Naive thymus-derived CD4-positive, alpha-beta T cell (primary cell): ENCODE measurements at regions not wholly inside any gene's neighbourhood (a gene's known extent, or its start where the extent isn't known, plus 50 kb on each side); places are given as distances from the start of the nearest gene placed in this dataset.
"Not testable (repeated sequence)": the region's sequence is repeated elsewhere in the genome, so short reads cannot be mapped to it uniquely, and the experiment has no call there.

Experiments
- ATAC-seq: fragments of 150-1000 bp; cut with Tn5 transposase; 2 replicates; pipeline ENCODE4 v1.10.0; 2021; ENCODE audit warnings: mild to moderate bottlenecking, moderate library complexity
- CTCF ChIA-PET: fragments of 350-600 bp; sonication (Branson Sonifier 250); formaldehyde crosslinking; loops from one replicate; lab custom pipeline; 2021; ENCODE audit warnings: antibody characterized with exemption; lab: Charles Lee
- POLR2A ChIA-PET: fragments of 350-600 bp; sonication (Branson Sonifier 250); formaldehyde crosslinking; loops from one replicate; lab custom pipeline; 2021; ENCODE audit warnings: antibody characterized with exemption, inconsistent platforms; lab: Charles Lee
- DNase-seq, 9 donors: peaks; one replicate each; pipeline versions ENCODE4 v3.0.0 to v3.0.0-alpha.2; 2020 to 2022; ENCODE audit warnings: mixed read lengths in 1 of 9
- H3K27ac ChIP-seq: one replicate; pipeline ENCODE4 v1.7.0; 2013; ENCODE audit warnings: mild to moderate bottlenecking, low read depth, low read length, moderate library complexity
- H3K27me3 ChIP-seq, 2 donors: one replicate each; pipeline ENCODE4 v1.7.0; 2013; ENCODE audit warnings: low read length in 2 of 2, mild to moderate bottlenecking in 2 of 2, moderate library complexity in 2 of 2; ENCODE audit not compliant: control insufficient read depth in 2 of 2, insufficient read depth in 2 of 2
- H3K36me3 ChIP-seq, 3 experiments: 1 replicate in 2 of 3; 2 replicates in 1 of 3; pipeline ENCODE4 v1.7.0; 2013; ENCODE audit warnings: low read length in 3 of 3, mild to moderate bottlenecking in 3 of 3, moderate library complexity in 1 of 3; ENCODE audit not compliant: insufficient read depth in 3 of 3, control insufficient read depth in 2 of 3
- H3K4me1 ChIP-seq, 2 donors: one replicate each; pipeline ENCODE4 v1.7.0; 2013; ENCODE audit warnings: low read length in 2 of 2, mild to moderate bottlenecking in 2 of 2, moderate library complexity in 1 of 2; ENCODE audit not compliant: control insufficient read depth in 2 of 2, insufficient read depth in 2 of 2
- H3K4me3 ChIP-seq: 2 replicates; pipeline ENCODE4 v1.7.0; 2013; ENCODE audit warnings: mild to moderate bottlenecking, low read length
- H3K9me3 ChIP-seq, 3 experiments: 1 replicate in 2 of 3; 2 replicates in 1 of 3; pipeline ENCODE4 v1.7.0; 2013; ENCODE audit warnings: low read length in 3 of 3; ENCODE audit not compliant: control insufficient read depth in 2 of 3
- H3K27ac Mint-ChIP-seq, 9 donors: one replicate each; pipeline ENCODE4 v1.8.0; 2020 to 2022; ENCODE audit warnings: mixed read lengths in 9 of 9, mild to moderate bottlenecking in 8 of 9, moderate library complexity in 5 of 9, inconsistent platforms in 2 of 9
- H3K27me3 Mint-ChIP-seq, 5 donors: one replicate each; pipeline ENCODE4 v1.8.0; 2021 to 2022; ENCODE audit warnings: mixed read lengths in 5 of 5, mild to moderate bottlenecking in 1 of 5
- H3K36me3 Mint-ChIP-seq, 5 donors: one replicate each; pipeline ENCODE4 v1.8.0; 2020 to 2022; ENCODE audit warnings: mixed read lengths in 5 of 5, mild to moderate bottlenecking in 3 of 5, inconsistent platforms in 1 of 5
- H3K4me1 Mint-ChIP-seq, 7 donors: one replicate each; pipeline ENCODE4 v1.8.0; 2020 to 2022; ENCODE audit warnings: mixed read lengths in 7 of 7, mild to moderate bottlenecking in 3 of 7, inconsistent platforms in 1 of 7
- H3K4me3 Mint-ChIP-seq, 10 donors: one replicate each; pipeline ENCODE4 v1.8.0; 2020 to 2022; ENCODE audit warnings: mild to moderate bottlenecking in 10 of 10, mixed read lengths in 10 of 10, moderate library complexity in 6 of 10, inconsistent platforms in 2 of 10
- H3K9me3 Mint-ChIP-seq, 11 donors: one replicate each; pipeline ENCODE4 v1.8.0; 2020 to 2022; ENCODE audit warnings: mixed read lengths in 11 of 11, mild to moderate bottlenecking in 4 of 11, inconsistent platforms in 1 of 11, moderate library complexity in 1 of 11
- intact Hi-C, 2 donors: fragments of 100-400 bp; cut with micrococcal nuclease; formaldehyde crosslinking; loops; one replicate each; pipeline ENCODE4 v1.15.1; 2023

DNA sequence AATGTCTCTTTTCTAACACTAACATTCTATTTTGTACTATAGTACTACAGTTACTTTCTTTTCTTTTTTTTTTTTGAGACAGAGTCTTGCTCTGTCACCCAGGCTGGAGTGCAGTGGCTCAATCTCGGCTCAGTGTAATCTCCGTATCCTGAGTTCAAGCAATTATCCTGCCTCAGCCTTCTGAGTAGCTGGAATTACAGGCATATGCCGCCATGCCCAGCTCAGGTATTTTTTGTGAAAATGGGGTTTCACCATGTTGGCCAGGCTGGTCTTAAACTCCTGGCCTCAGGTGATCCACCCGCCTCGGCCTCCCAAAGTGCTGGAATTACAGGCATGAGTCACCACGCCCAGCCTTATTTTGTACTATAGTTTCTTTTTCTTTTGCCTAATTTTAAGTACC is 163.9 kb downstream of the GJA1 start:
- H3K27me3 ChIP-seq, CTCF ChIA-PET, H3K27ac Mint-ChIP-seq, ATAC-seq, DNase-seq, H3K4me3 ChIP-seq, H3K36me3 ChIP-seq, H3K36me3 Mint-ChIP-seq, intact Hi-C loops, H3K9me3 ChIP-seq, H3K9me3 Mint-ChIP-seq, H3K4me1 ChIP-seq, H3K4me3 Mint-ChIP-seq, H3K4me1 Mint-ChIP-seq, H3K27me3 Mint-ChIP-seq, H3K27ac ChIP-seq, POLR2A ChIA-PET: not testable (repeated sequence)

DNA sequence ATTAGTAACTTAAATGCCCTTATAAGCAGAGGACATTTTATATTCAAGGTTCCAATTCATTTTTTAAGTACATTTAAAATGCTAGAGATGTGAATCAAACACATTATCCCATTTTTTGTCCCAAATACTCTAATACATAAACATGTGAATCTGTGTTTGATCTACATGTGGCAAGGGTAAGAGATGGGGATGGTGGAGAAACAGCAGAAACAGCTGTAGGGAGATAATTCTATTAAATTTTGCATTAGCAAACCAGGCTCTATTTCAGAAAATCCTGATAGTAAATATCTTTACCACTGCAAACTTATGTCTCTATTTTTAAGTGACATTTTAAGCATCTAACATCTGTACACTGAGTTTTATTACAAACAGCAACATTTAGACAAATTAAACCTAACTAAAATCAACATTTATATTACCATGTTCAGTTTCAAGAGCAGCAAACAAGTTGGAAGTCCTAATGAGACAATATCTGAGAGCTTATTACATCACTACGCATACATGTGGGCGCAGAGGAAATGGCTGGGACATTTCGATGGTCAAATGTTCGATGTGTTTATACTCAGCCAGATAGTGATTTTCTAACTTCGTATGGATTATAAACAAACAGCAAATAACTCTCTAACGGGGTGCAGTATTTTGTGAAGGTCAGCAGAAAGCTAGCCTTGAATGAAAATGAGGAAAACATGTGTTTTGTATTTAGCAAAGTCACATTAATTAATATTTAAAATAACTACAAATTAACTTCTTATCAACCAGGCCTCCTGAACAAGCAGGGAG is 165.1 kb downstream of the GJA1 start:
- no peaks in the 10 kb centered on the region for H3K4me1 Mint-ChIP-seq
- no peaks in the 10 kb centered on the region for H3K36me3 Mint-ChIP-seq
- CTCF ChIA-PET = no interaction called here
- H3K27me3 Mint-ChIP-seq = no peaks in the 10 kb centered on the region
- Histone ChIP-seq H3K9me3 (no peaks in the 10 kb centered on the region), H3K27me3 (no peaks in the 10 kb centered on the region), H3K4me3 (no peak overlapping the region), H3K36me3 (no peaks in the 10 kb centered on the region), H3K27ac (no peak overlapping the region), H3K4me1 (no peaks in the 10 kb centered on the region)
- H3K9me3 Mint-ChIP-seq = no peaks in the 10 kb centered on the region
- POLR2A ChIA-PET = no interaction called here
- ATAC-seq (no peak), DNase-seq (no peak)
- no peak overlapping the region for H3K27ac Mint-ChIP-seq
- no peak overlapping the region for H3K4me3 Mint-ChIP-seq
- intact Hi-C loops = no loop called here

- CTCF ChIA-PET = no interaction called here
- H3K9me3 ChIP-seq = no peaks in the 10 kb centered on the region
- no peak overlapping the region for H3K4me3 Mint-ChIP-seq
- intact Hi-C loops = no loop called here
- no peak for DNase-seq
- no peak overlapping the region for H3K27ac ChIP-seq
- no peaks in the 10 kb centered on the region for H3K36me3 Mint-ChIP-seq
- H3K4me1 ChIP-seq = no peaks in the 10 kb centered on the region
- H3K4me1 Mint-ChIP-seq = no peaks in the 10 kb centered on the region
- H3K27me3 ChIP-seq = no peaks in the 10 kb centered on the region
- H3K9me3 Mint-ChIP-seq = no peaks in the 10 kb centered on the region
- no peak overlapping the region for H3K4me3 ChIP-seq
- no peak overlapping the region for H3K27ac Mint-ChIP-seq
- H3K27me3 Mint-ChIP-seq = no peaks in the 10 kb centered on the region
- POLR2A ChIA-PET = no interaction called here
- H3K36me3 ChIP-seq = no peaks in the 10 kb centered on the region
- no peak for ATAC-seq
Observed at GRCh38 chr6:121603486-121603885, 168.0 kb downstream of the GJA1 start.

DNA sequence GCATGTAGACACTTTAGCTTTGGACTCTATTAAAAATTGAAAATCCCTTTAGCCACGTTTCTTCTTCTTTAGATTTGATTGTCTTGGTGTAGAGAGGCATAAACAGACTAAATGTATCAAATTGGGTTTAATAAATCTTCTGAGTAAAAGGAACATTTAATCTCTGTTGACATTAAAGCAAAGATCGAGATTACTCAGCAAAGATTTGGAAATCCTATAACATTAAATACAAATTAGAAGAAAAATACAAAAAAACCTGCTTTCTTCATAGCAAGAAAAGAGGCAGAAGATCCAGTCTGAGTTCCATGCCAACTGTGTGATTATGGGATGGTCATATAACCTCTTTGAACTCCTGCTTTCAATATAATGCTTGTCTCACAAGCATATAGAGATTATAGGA is 172.3 kb downstream of the GJA1 start:
- Histone ChIP-seq H3K4me1 (no peaks in the 10 kb centered on the region), H3K4me3 (no peak overlapping the region), H3K9me3 (no peaks in the 10 kb centered on the region), H3K27ac (no peak overlapping the region), H3K36me3 (no peaks in the 10 kb centered on the region), H3K27me3 (no peaks in the 10 kb centered on the region)
- CTCF ChIA-PET = no interaction called here
- Mint-ChIP-seq H3K4me3 (no peak overlapping the region), H3K9me3 (no peaks in the 10 kb centered on the region), H3K4me1 (no peaks in the 10 kb centered on the region), H3K27ac (no peak overlapping the region), H3K36me3 (no peaks in the 10 kb centered on the region), H3K27me3 (no peaks in the 10 kb centered on the region)
- DNase-seq (no peak), ATAC-seq (no peak)
- POLR2A ChIA-PET = interaction anchor here (1.2 kb wide), 1 partner anchor 11 kb away, joined by 3 read pairs; no protein-coding TSS in a partner anchor
- intact Hi-C loops = no loop called here

DNA sequence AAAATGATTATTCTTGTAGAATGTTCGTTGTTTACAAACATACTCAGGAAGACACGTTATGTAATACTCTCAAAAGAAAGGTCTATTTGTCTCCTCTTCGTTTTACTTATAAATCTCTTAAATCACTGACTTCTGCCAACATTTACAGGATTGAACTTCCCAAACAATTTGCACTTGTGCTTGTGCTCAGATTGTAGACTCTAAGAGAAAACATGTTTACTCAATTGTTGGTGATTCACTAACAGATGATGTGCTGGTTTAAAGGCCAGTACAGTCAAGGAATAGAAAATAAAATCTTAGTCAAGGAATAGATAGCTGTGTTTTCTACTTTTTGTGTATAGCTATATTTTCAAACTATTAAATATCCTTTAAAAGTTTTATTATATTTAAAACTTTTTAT is 172.8 kb downstream of the GJA1 start:
- no peaks in the 10 kb centered on the region for H3K36me3 ChIP-seq
- no peak for ATAC-seq
- CTCF ChIA-PET = no interaction called here
- POLR2A ChIA-PET = interaction anchor here (1.2 kb wide), 1 partner anchor 10 kb away, joined by 3 read pairs; no protein-coding TSS in a partner anchor
- Mint-ChIP-seq H3K4me3 (no peak overlapping the region), H3K9me3 (no peaks in the 10 kb centered on the region), H3K4me1 (no peaks in the 10 kb centered on the region), H3K27me3 (no peaks in the 10 kb centered on the region), H3K27ac (no peak overlapping the region), H3K36me3 (no peaks in the 10 kb centered on the region)
- H3K9me3 ChIP-seq = no peaks in the 10 kb centered on the region
- no peaks in the 10 kb centered on the region for H3K27me3 ChIP-seq
- no peak overlapping the region for H3K27ac ChIP-seq
- no peaks in the 10 kb centered on the region for H3K4me1 ChIP-seq
- no peak overlapping the region for H3K4me3 ChIP-seq
- intact Hi-C loops = no loop called here
- DNase-seq = no peak

- ChIA-PET CTCF (no interaction called here), POLR2A (interaction anchor here (1.2 kb wide), 1 partner anchor 9 kb away, joined by 3 read pairs; no protein-coding TSS in a partner anchor)
- Histone ChIP-seq H3K4me1 (no peaks in the 10 kb centered on the region), H3K27ac (no peak overlapping the region), H3K9me3 (no peaks in the 10 kb centered on the region), H3K27me3 (no peaks in the 10 kb centered on the region), H3K36me3 (no peaks in the 10 kb centered on the region), H3K4me3 (no peak overlapping the region)
- ATAC-seq = no peak
- H3K4me3 Mint-ChIP-seq = no peak overlapping the region
- H3K4me1 Mint-ChIP-seq = no peaks in the 10 kb centered on the region
- intact Hi-C loops = no loop called here
- H3K27me3 Mint-ChIP-seq = no peaks in the 10 kb centered on the region
- DNase-seq = no peak
- no peaks in the 10 kb centered on the region for H3K9me3 Mint-ChIP-seq
- no peaks in the 10 kb centered on the region for H3K36me3 Mint-ChIP-seq
- H3K27ac Mint-ChIP-seq = no peak overlapping the region
Observed at GRCh38 chr6:121609281-121609680, 173.8 kb downstream of the GJA1 start.

DNA sequence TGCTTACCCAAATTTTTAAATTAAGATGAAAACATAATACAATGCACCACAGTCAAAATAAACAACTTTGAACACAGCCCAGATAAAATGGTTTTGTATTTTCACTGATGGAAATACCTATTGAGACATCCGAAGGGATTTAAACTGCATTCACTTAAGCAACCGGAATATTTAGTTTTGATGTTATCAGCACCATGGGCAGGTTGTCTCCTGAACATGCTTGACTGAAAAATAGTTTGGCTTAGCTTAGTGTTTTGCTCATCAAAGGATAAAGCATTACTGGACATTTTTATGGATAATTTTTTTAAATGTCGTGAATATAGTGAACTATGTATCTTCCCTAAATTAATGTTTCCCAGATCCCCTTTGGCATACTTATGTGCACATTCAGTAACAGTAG is 177.5 kb downstream of the GJA1 start:
- no peaks in the 10 kb centered on the region for H3K4me1 ChIP-seq
- H3K4me3 ChIP-seq = no peak overlapping the region
- Mint-ChIP-seq H3K4me3 (no peak overlapping the region), H3K36me3 (peaks cover 0 to 5% (median 0%) of the 10 kb centered on the region in 5 donors), H3K27me3 (no peaks in the 10 kb centered on the region), H3K9me3 (peaks cover 0 to 5% (median 0%) of the 10 kb centered on the region in 11 donors), H3K27ac (no peak overlapping the region), H3K4me1 (peaks cover 0 to 6% (median 0%) of the 10 kb centered on the region in 7 donors)
- ATAC-seq (no peak), DNase-seq (no peak)
- no peaks in the 10 kb centered on the region for H3K36me3 ChIP-seq
- no peak overlapping the region for H3K27ac ChIP-seq
- POLR2A ChIA-PET = no interaction called here
- no peaks in the 10 kb centered on the region for H3K27me3 ChIP-seq
- intact Hi-C loops = no loop called here
- H3K9me3 ChIP-seq = no peaks in the 10 kb centered on the region
- CTCF ChIA-PET = no interaction called here
